ENCODE measurements at regions not wholly inside any gene's neighbourhood (a gene's known extent, or its start where the extent isn't known, plus 50 kb on each side); places are given as distances from the start of the nearest gene placed in this dataset.

- Histone ChIP-seq H3K4me1 (no peaks in the 10 kb centered on the region), H3K4me3 (ENCODE audit: low read depth, low read length) (no peak overlapping the region), H3K27me3 (replicated peaks; ENCODE audit: control insufficient read depth, insufficient read depth, low read length) (no peaks in the 10 kb centered on the region), H3K9me3 (no peaks in the 10 kb centered on the region), H3K36me3 (ENCODE audit: control insufficient read depth, insufficient read depth, low read length) (no peaks in the 10 kb centered on the region)
- ChIA-PET CTCF (no interaction called here), POLR2A (no interaction called here)
- no peaks in the 10 kb centered on the region for H3K4me1 Mint-ChIP-seq (ENCODE audit: low read depth, unreplicated experiment)
- no peak for TF ChIP-seq CTCF (IDR thresholded peaks at IDR 0.05; ENCODE audit: insufficient read depth in 1 of 2, low read depth in 1 of 2, low read length in 1 of 2, severe bottlenecking in 1 of 2, unreplicated experiment in 1 of 2)
- DNase-seq, result no peak
- peaks cover 12% of the 10 kb centered on the region for H3K27me3 Mint-ChIP-seq (ENCODE audit: insufficient read depth, unreplicated experiment)
- H3K36me3 Mint-ChIP-seq (ENCODE audit: insufficient read depth, unreplicated experiment), result no peaks in the 10 kb centered on the region
- intact Hi-C loops (cut with micrococcal nuclease; ENCODE audit: unreplicated experiment), result loop anchor here (5.0 kb wide), 1 partner anchor 36 kb away; no protein-coding TSS in a partner anchor
- no peak overlapping the region for H3K27ac Mint-ChIP-seq (ENCODE audit: unreplicated experiment)
- no peak overlapping the region for H3K4me3 Mint-ChIP-seq (ENCODE audit: unreplicated experiment)
- H3K9me3 Mint-ChIP-seq (ENCODE audit: unreplicated experiment), result no peaks in the 10 kb centered on the region
- BruUV-seq (replicated peaks), result no TSS peak
Measured at GRCh38 chr10:44476409-44477045, 91.6 kb upstream of the CXCL12 start.

DNA sequence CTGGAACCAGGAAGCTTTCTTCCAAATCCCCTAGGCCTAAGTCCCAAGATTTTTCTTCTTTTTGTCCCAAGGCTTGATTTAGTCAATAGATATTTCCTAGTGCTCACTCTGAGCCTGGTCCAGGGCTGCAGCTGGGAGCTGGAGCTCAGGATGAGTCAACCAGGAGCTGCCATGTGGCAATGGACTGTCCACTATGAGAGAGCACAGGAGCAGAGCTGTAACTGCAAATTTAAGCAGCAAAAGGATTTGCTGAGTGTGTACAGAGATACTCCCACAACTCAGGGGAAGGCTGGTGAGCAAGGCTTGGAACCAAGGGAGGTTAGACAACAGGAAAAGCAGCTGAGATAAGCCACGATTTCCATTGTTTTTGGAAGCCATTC, 92.1 kb upstream of the CXCL12 start:
- Mint-ChIP-seq H3K27ac (ENCODE audit: unreplicated experiment) (no peak overlapping the region), H3K9me3 (ENCODE audit: unreplicated experiment) (no peaks in the 10 kb centered on the region), H3K27me3 (ENCODE audit: insufficient read depth, unreplicated experiment) (peaks cover 12% of the 10 kb centered on the region), H3K36me3 (ENCODE audit: insufficient read depth, unreplicated experiment) (no peaks in the 10 kb centered on the region), H3K4me3 (ENCODE audit: unreplicated experiment) (no peak overlapping the region), H3K4me1 (ENCODE audit: low read depth, unreplicated experiment) (no peaks in the 10 kb centered on the region)
- no TSS peak for BruUV-seq (replicated peaks)
- H3K4me1 ChIP-seq, result no peaks in the 10 kb centered on the region
- DNase-seq, result no peak
- ChIA-PET CTCF (no interaction called here), POLR2A (no interaction called here)
- no peaks in the 10 kb centered on the region for H3K27me3 ChIP-seq (replicated peaks; ENCODE audit: control insufficient read depth, insufficient read depth, low read length)
- H3K36me3 ChIP-seq (ENCODE audit: control insufficient read depth, insufficient read depth, low read length), result no peaks in the 10 kb centered on the region
- no peaks in the 10 kb centered on the region for H3K9me3 ChIP-seq
- intact Hi-C loops (cut with micrococcal nuclease; ENCODE audit: unreplicated experiment), result loop anchor here (5.0 kb wide), 1 partner anchor 35 kb away; no protein-coding TSS in a partner anchor
- no peak for TF ChIP-seq CTCF (IDR thresholded peaks at IDR 0.05; ENCODE audit: insufficient read depth in 1 of 2, low read depth in 1 of 2, low read length in 1 of 2, severe bottlenecking in 1 of 2, unreplicated experiment in 1 of 2)
- H3K4me3 ChIP-seq (ENCODE audit: low read depth, low read length), result no peak overlapping the region

DNA sequence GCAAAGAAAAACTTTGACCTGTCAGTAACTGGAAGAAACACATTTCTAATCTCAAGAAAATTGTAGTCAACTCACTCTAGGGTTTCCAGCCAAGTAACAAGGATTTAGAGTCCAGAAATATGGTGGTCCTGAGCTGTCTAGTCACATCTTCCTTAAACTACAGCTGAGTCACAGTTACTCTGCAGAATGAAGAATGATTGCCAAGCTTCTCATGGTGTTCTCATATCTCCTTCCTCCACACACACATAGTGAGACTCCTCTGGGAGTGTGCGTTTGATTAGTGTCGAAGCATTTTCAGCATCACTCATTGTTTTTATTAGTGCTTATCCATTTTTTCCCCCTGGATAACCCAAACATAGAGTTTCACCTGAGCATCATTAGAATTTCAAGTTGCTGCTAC, 93.1 kb upstream of the CXCL12 start:
- Mint-ChIP-seq H3K4me1 (ENCODE audit: low read depth, unreplicated experiment) (no peaks in the 10 kb centered on the region), H3K36me3 (ENCODE audit: insufficient read depth, unreplicated experiment) (no peaks in the 10 kb centered on the region), H3K27me3 (ENCODE audit: insufficient read depth, unreplicated experiment) (peaks cover 12% of the 10 kb centered on the region), H3K4me3 (ENCODE audit: unreplicated experiment) (no peak overlapping the region), H3K27ac (ENCODE audit: unreplicated experiment) (no peak overlapping the region), H3K9me3 (ENCODE audit: unreplicated experiment) (no peaks in the 10 kb centered on the region)
- H3K4me3 ChIP-seq (ENCODE audit: low read depth, low read length), result no peak overlapping the region
- BruUV-seq (replicated peaks), result no TSS peak
- H3K36me3 ChIP-seq (ENCODE audit: control insufficient read depth, insufficient read depth, low read length), result no peaks in the 10 kb centered on the region
- ChIA-PET CTCF (no interaction called here), POLR2A (no interaction called here)
- intact Hi-C loops (cut with micrococcal nuclease; ENCODE audit: unreplicated experiment), result loop anchor here (5.0 kb wide), 1 partner anchor 34 kb away; no protein-coding TSS in a partner anchor
- H3K9me3 ChIP-seq, result no peaks in the 10 kb centered on the region
- DNase-seq, result no peak
- H3K4me1 ChIP-seq, result no peaks in the 10 kb centered on the region
- no peaks in the 10 kb centered on the region for H3K27me3 ChIP-seq (replicated peaks; ENCODE audit: control insufficient read depth, insufficient read depth, low read length)
- no peak for TF ChIP-seq CTCF (IDR thresholded peaks at IDR 0.05; ENCODE audit: insufficient read depth in 1 of 2, low read depth in 1 of 2, low read length in 1 of 2, severe bottlenecking in 1 of 2, unreplicated experiment in 1 of 2)

Measured in Caco-2 (cell line).